B cell (primary cell): ENCODE measurements at regions not wholly inside any gene's neighbourhood (a gene's known extent, or its start where the extent isn't known, plus 50 kb on each side); places are given as distances from the start of the nearest gene placed in this dataset.

ENCODE experiments used
- ATAC-seq: fragments of 200-7000 bp; cut with Tn5 transposase; one replicate; pipeline ENCODE4 v1.10.0; 2021; ENCODE audit warnings: low read depth, mild to moderate bottlenecking, moderate number of reproducible peaks, moderate library complexity
- CTCF ChIA-PET: fragments of 350-600 bp; sonication (Branson Sonifier 250); formaldehyde crosslinking; loops from one replicate; lab custom pipeline; 2021; ENCODE audit warnings: antibody characterized with exemption, inconsistent platforms; lab: Charles Lee
- POLR2A ChIA-PET: fragments of 350-600 bp; sonication (Branson Sonifier 250); formaldehyde crosslinking; loops from one replicate; lab custom pipeline; 2021; ENCODE audit warnings: antibody characterized with exemption; lab: Charles Lee
- DNase-seq: peaks from one replicate; pipeline ENCODE4 v3.0.0; 2013
- H2AFZ ChIP-seq: 2 replicates; pipeline ENCODE4 v1.6.1; 2012; ENCODE audit warnings: mild to moderate bottlenecking, low read depth, low read length; ENCODE audit not compliant: insufficient read depth, poor library complexity, severe bottlenecking
- H3K27ac ChIP-seq, 2 donors: 1 replicate in 1 of 2; 2 replicates in 1 of 2; pipeline ENCODE4 v1.5.1; 2012 to 2013; ENCODE audit warnings: low read length in 2 of 2, mild to moderate bottlenecking in 2 of 2, moderate library complexity in 1 of 2
- H3K27me3 ChIP-seq, 4 experiments: fragments of 200-600 bp in 1 of 4; sonication (generic) in 1 of 4; replicated peaks in 1 of 4; 1 replicate in 2 of 4; 2 replicates in 2 of 4; pipeline versions ENCODE4 v1.6.1 to v1.7.0; 2013 to 2016; ENCODE audit warnings: low read length in 3 of 4, mild to moderate bottlenecking in 2 of 4, mixed read lengths in 1 of 4, moderate library complexity in 1 of 4; ENCODE audit not compliant: insufficient read depth in 4 of 4, control insufficient read depth in 3 of 4; ENCODE audit errors: control extremely low read depth in 1 of 4
- H3K36me3 ChIP-seq, 2 experiments: replicated peaks in 1 of 2; 1 replicate in 1 of 2; 2 replicates in 1 of 2; pipeline versions ENCODE4 v1.6.1 to v1.7.1; 2013; ENCODE audit warnings: low read length in 1 of 2; ENCODE audit not compliant: insufficient read depth in 2 of 2, control insufficient read depth in 1 of 2; ENCODE audit errors: control extremely low read depth in 1 of 2, extremely low read depth in 1 of 2
- H3K4me1 ChIP-seq, 2 donors: fragments of 200-600 bp in 1 of 2; sonication (generic) in 1 of 2; 1 replicate in 1 of 2; 2 replicates in 1 of 2; pipeline versions ENCODE4 v1.5.1 to v1.6.1; 2013 to 2017; ENCODE audit warnings: low read length in 2 of 2; ENCODE audit not compliant: control insufficient read depth in 2 of 2, insufficient read depth in 2 of 2
- H3K4me2 ChIP-seq: replicated peaks from 2 replicates; pipeline ENCODE3; 2012; ENCODE audit warnings: mild to moderate bottlenecking, low read depth, low read length; ENCODE audit not compliant: poor library complexity, severe bottlenecking
- H3K4me3 ChIP-seq, 5 experiments: fragments of 200-600 bp in 1 of 5; sonication (generic) in 1 of 5; 1 replicate in 3 of 5; 2 replicates in 2 of 5; pipeline versions ENCODE4 v1.5.1 to v1.7.0; 2011 to 2016; ENCODE audit warnings: low read length in 4 of 5, mild to moderate bottlenecking in 4 of 5, low read depth in 2 of 5, control low read depth in 1 of 5, moderate library complexity in 1 of 5; ENCODE audit not compliant: insufficient read depth in 1 of 5; ENCODE audit errors: control extremely low read depth in 1 of 5, extremely low read depth in 1 of 5
- H3K79me2 ChIP-seq: fragments of 200-600 bp; sonication (generic); one replicate; pipeline ENCODE4 v1.6.0; 2016; ENCODE audit warnings: low read length; ENCODE audit not compliant: control insufficient read depth, insufficient read depth
- H3K9ac ChIP-seq: fragments of 200-600 bp; sonication (generic); 2 replicates; pipeline ENCODE4 v1.6.1; 2017; ENCODE audit warnings: mild to moderate bottlenecking, low read length, moderate library complexity
- H3K9me3 ChIP-seq, 3 donors: one replicate each; pipeline versions ENCODE4 v1.6.1 to v1.7.1; 2013; ENCODE audit warnings: low read length in 2 of 3; ENCODE audit not compliant: control insufficient read depth in 2 of 3, insufficient read depth in 1 of 3; ENCODE audit errors: control extremely low read depth in 1 of 3
- H4K20me1 ChIP-seq: 2 replicates; pipeline ENCODE4 v1.6.0; 2012; ENCODE audit warnings: mild to moderate bottlenecking, low read length; ENCODE audit not compliant: insufficient read depth, control insufficient read depth, poor library complexity, severe bottlenecking
- H3K27ac Mint-ChIP-seq: one replicate; pipeline ENCODE4 v1.8.0; 2021; ENCODE audit warnings: mixed read lengths
- H3K27me3 Mint-ChIP-seq: one replicate; pipeline ENCODE4 v1.8.0; 2021; ENCODE audit warnings: mixed read lengths
- H3K4me1 Mint-ChIP-seq: one replicate; pipeline ENCODE4 v1.8.0; 2021; ENCODE audit warnings: mixed read lengths
- H3K4me3 Mint-ChIP-seq: one replicate; pipeline ENCODE4 v1.8.0; 2021; ENCODE audit warnings: mixed read lengths
- H3K9me3 Mint-ChIP-seq: one replicate; pipeline ENCODE4 v1.8.0; 2022; ENCODE audit warnings: mixed read lengths; ENCODE audit not compliant: insufficient read depth
- CTCF ChIP-seq: fragments of 200-600 bp; IDR thresholded peaks from one replicate; pipeline ENCODE4 v1.8.0; 2022; ENCODE audit warnings: antibody characterized with exemption, mild to moderate bottlenecking
- EZH2 ChIP-seq: IDR thresholded peaks from 2 replicates; pipeline ENCODE4 v1.6.1; 2012; ENCODE audit warnings: borderline replicate concordance, low read depth, mild to moderate bottlenecking, moderate library complexity, low read length; ENCODE audit not compliant: insufficient read depth, poor library complexity, severe bottlenecking
- WGBS: methylation state at CpG from one replicate; pipeline ENCODE4 v1.1.5; 2013; ENCODE audit warnings: missing lambda C conversion rate; ENCODE audit not compliant: insufficient coverage; 5-methylcytosine and 5-hydroxymethylcytosine counted together
- intact Hi-C: fragments of 100-400 bp; cut with micrococcal nuclease; formaldehyde crosslinking; loops from one replicate; pipeline ENCODE4 v1.10.0; 2022

GRCh38 chr4:180682776-180683175 lies 1560.4 kb upstream of the TENM3 start:
- no peak overlapping the region for H2AFZ ChIP-seq
- Mint-ChIP-seq H3K4me1 (no peaks in the 10 kb centered on the region), H3K4me3 (no peak overlapping the region), H3K27ac (no peak overlapping the region), H3K27me3 (no peaks in the 10 kb centered on the region), H3K9me3 (peaks cover 3% of the 10 kb centered on the region)
- H3K4me1 ChIP-seq: no peaks in the 10 kb centered on the region
- ChIA-PET POLR2A (no interaction called here), CTCF (no interaction called here)
- H3K9me3 ChIP-seq: no peaks in the 10 kb centered on the region
- no peaks in the 10 kb centered on the region for H4K20me1 ChIP-seq
- ATAC-seq (no peak), DNase-seq (no peak)
- no peak overlapping the region for H3K9ac ChIP-seq
- intact Hi-C loops: no loop called here
- WGBS: no CpG with 5 or more reads among the region's 2 CpGs
- no peaks in the 10 kb centered on the region for H3K36me3 ChIP-seq
- H3K27ac ChIP-seq: no peak overlapping the region
- H3K4me3 ChIP-seq: no peak overlapping the region
- no peak overlapping the region for H3K4me2 ChIP-seq
- H3K79me2 ChIP-seq: no peaks in the 10 kb centered on the region
- H3K27me3 ChIP-seq: no peaks in the 10 kb centered on the region
- TF ChIP-seq EZH2: no peak
- no peak for TF ChIP-seq CTCF

DNA sequence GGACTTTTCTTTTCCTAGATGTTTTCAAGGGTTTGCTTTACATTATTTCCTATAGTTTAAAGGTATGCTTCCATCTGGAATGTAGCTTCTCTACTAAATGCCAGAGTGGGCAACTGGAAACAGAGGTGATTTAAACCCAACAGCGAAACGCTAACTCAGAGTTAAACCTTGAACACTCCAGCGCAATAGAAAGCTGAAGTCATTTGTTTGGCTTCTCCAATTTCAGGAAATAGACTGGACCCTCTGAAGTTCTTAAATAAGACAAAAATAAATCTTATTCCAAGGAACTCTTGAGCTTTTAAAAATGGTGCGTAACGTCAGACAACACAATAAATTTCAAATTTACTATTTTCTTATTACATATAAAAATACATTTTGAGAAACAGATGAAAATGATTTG lies 1560.0 kb upstream of the TENM3 start:
- H3K4me2 ChIP-seq: no peak overlapping the region
- no peaks in the 10 kb centered on the region for H3K36me3 ChIP-seq
- WGBS: 94% methylated on average over 3 of the region's 5 CpGs
- CTCF ChIA-PET: no interaction called here
- H3K27me3 ChIP-seq: no peaks in the 10 kb centered on the region
- no peak overlapping the region for H3K9ac ChIP-seq
- no peak overlapping the region for H3K4me3 ChIP-seq
- H3K9me3 ChIP-seq: no peaks in the 10 kb centered on the region
- no peak overlapping the region for H2AFZ ChIP-seq
- POLR2A ChIA-PET: no interaction called here
- H3K27ac ChIP-seq: no peak overlapping the region
- H3K27ac Mint-ChIP-seq: no peak overlapping the region
- no peaks in the 10 kb centered on the region for H4K20me1 ChIP-seq
- H3K4me1 Mint-ChIP-seq: no peaks in the 10 kb centered on the region
- no peak for TF ChIP-seq EZH2
- no peak for TF ChIP-seq CTCF
- no peaks in the 10 kb centered on the region for H3K79me2 ChIP-seq
- no peak for DNase-seq
- H3K4me3 Mint-ChIP-seq: no peak overlapping the region
- no peak for ATAC-seq
- intact Hi-C loops: no loop called here
- no peaks in the 10 kb centered on the region for H3K4me1 ChIP-seq
- no peaks in the 10 kb centered on the region for H3K27me3 Mint-ChIP-seq
- H3K9me3 Mint-ChIP-seq: no peaks in the 10 kb centered on the region
